GOT3 (cell line): ENCODE measurements at regions not wholly inside any gene's neighbourhood (a gene's known extent, or its start where the extent isn't known, plus 50 kb on each side); places are given as distances from the start of the nearest gene placed in this dataset.

Experiments
- DNase-seq: peaks from one replicate; lab custom pipeline; 2025; ENCODE audit warnings: mixed read lengths; lab: John Stamatoyannopoulos, UW

GRCh38 chr21:35938446-35938845 is 121.9 kb downstream of the SETD4 start:
- DNase-seq = no peak

DNA sequence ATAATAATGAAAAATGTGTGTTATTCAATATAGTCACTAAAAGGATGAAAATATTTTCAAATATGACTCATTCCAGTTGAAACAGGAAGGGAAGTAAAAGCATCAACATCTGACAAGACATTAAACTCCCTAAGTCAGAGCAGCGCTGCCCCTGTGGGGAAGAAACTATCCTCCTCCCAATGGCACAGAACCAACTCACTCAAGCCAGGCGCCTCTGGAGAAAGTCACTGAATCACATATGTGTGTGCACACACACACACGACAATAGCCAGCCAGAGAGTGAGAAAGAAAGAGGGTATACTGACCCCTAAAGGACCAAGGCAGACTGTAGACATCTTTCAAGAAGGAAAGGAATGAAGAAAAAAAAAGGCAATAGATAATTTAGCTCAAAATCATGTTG is 126.9 kb downstream of the SETD4 start:
- DNase-seq = peak; percentile 36

- no peak for DNase-seq
These were observed 128.0 kb downstream of the SETD4 start for GRCh38 chr21:35932232-35932911.

DNA sequence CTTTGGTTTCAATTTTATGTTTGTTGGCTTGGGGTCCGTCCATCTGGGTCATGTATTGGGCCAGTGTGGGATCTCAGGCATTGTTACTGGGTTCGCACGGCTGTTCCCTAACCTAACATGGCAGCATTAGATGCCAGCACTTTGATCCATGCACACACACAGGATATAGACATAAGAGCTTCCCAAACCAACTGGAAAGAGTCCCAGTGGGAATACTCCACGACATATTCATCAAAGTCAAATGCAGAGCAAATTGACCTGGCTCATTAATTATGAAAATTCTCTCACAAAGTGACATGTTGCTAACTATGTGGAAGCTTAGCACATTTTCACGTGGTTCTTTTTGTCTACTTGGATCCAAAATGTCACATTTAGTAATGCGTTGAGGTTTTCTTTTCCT is 130.4 kb downstream of the SETD4 start:
- DNase-seq = no peak

DNA sequence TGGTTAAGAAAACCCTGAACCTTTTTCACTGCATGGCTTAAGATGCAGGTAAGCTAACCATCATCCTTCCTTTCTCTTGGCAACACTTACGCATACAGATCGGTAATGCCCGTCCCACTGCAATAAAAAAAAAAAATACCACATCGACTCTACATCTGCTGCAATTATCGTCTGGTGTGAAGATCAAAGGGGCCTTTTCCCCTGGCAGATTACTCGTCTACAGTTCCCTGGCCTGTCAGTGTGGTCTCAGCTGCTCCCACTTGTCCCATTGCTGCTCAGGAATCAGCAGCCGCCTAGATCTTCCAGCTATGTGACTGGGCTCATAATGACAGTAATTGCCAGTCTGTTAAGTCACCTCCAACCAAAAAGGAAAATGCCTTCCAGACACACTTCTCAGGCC is 133.1 kb downstream of the SETD4 start:
- no peak for DNase-seq

- no peak for DNase-seq
These were observed 134.2 kb downstream of the SETD4 start for GRCh38 chr21:35926003-35926740.

DNA sequence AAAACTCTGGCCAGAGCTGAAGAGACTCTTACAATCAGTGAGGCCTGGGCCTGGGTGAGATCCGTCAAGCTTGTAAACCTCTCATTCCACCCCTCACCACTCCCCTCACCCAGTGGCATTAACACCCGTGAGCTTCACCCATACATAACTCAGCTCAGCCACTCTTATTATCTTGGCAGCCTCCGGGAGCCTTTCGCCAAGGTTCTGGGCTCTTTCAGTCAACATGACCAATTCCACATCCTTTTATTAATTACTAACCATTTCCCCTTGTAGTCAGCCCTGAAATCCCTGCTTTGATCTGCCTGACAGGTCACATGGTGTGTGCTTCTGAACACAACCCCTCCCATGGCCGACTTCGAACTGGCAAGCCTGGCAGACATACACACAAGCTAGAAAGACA is 134.8 kb downstream of the SETD4 start:
- no peak for DNase-seq

GRCh38 chr21:35924714-35925301 is 135.5 kb downstream of the SETD4 start:
- no peak for DNase-seq

DNA sequence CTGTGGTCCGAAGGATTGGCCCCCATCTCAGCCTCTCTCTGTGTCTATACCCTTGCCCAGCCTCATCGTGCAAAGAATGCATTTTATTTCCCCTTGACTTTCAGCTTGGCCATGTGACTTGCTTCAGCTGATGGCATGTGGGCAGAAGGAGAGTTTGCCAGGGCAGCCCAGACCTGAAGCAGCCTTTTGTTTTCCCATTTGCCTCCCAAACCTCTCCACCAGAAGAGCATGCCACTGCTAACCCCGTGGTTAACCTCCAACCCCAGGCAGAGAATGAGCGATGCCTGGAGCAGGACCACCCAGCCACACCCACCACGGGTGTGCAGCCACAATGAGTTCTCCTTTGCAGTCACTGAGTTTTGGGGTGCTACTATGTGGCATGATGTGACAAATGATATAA is 136.4 kb downstream of the SETD4 start:
- DNase-seq = no peak

DNA sequence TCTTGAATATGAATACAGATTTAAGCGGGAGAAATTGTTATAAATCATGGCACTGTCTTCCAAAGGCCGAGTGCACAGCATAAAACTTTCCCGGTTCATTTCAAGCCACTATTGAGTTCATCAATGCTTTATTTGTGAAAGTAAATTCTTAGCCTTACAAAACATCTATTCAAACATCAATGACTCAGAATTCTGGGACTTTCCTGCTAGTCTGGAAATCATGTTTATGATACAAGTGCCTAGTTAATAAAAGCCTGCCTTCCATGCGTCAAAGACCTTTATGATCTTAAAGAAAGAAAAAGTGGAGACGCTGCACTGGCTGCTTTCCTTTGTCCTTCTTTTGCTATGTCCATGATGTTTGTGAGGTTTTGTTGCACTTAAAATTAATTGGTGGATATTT is 137.7 kb downstream of the SETD4 start:
- no peak for DNase-seq

DNA sequence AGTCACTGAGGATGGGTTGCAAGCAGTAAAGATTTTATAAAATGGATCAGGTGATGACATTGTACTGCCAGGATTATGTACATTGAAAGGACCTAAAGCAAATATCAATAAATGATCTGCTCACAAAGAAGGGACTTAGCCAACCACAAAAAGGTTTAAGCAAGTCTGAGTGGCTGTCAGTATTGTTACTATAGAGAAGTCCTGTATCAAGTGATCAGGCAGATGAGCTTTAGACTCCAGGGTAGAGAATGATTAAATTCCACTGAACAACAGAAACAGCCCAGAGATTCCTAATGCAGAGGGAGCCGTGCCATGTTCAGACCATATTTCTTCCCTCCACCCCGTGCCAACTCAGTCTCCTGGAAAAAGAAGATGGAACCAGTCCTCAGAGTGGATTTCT is 138.9 kb downstream of the SETD4 start:
- no peak for DNase-seq

DNA sequence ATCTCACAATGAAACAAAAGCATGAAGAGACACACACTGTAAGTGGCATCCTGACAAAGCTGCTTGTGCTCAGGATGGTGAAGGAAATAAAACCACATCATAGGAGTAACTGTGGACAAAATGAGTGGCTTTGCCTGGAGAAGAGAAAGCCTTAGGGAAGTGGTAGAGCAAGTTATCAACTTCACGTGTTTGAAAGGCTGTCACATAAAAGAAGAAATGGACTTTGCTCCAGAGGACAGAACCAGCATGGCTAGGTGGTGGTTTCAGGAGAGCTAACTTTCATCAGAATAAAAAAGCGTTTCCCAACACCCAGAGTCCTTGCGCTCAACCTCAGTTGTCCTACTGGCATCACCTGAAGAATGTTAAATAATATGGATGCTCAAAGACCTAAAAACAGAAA is 139.9 kb downstream of the SETD4 start:
- DNase-seq = no peak

- DNase-seq = no peak
These were observed 145.3 kb downstream of the SETD4 start for GRCh38 chr21:35915030-35915429.

GRCh38 chr21:35911412-35912191 is 148.7 kb downstream of the SETD4 start:
- no peak for DNase-seq

GRCh38 chr21:35909456-35910223 is 150.7 kb downstream of the SETD4 start:
- DNase-seq = no peak

DNA sequence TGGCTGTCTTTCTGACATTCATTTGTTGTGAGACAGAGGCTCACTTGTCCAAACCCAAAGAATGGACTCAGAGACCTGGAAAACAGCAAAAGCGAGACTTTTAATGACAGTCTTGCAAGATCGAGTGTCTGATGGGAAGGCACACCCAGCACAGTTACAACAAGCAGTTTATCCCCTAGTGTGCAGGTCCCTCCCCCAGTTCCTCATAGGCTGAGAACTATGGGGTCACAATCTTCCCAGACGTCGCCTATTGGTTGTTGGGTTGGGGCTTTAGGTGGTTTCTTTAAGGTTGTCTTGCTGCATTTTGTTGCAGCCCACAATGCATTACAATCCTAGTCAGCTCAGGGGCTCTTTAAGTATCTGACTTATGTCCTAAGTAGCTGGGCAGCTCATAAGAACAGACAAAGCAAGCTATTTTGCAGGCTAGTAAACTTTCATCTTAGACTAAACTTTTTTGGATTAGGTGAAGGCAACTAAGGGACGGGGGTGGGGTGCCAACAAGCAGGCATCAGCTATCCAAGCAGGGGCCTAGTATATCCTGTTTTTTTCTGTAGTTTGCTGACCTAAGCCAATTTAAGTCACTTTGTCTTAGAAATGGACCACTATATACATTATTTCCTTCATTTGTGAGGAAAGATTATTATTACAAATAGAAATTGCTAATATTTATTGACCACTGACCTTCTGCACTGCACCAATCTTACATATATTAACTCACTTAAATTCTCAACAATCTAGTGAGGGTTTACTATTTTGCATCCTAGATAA is 151.8 kb downstream of the SETD4 start:
- DNase-seq = no peak

DNA sequence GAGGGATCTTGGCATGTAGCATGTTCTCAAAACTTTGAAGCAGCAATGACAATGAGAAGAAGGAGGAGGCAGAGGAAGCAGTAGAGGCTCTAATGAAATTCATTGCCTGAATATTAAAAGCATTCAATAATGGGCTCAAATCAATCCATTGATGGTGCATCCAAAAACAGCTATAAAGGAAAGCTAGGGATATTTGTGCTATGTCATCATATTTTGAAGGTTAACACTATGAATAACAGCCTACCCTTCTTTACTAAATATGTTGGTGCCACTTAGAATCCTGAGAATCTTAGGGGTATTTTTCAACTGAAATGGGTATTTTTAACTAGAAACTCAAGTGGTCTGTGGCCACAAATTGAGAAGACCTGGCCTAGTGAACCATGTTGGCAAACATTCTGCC is 153.7 kb downstream of the SETD4 start:
- no peak for DNase-seq

DNA sequence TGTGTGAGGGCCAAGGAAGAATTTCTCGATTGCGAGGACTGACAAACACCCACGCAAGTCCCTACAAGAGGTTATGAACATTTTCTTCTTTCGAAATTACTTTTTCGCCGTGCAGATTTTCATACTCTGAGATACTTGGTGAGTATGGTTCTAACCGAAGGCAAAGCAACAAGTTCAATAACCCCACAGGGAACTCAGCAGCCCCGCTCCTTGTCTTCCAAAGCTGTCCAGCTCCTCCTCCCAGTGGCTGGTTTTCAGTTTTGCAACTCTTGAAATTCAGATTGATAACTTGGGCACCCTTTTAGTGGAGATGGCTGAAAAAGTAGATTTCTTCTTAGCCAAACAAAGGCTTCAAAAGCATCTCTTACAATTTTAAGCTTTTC is 154.4 kb downstream of the SETD4 start:
- no peak for DNase-seq

GRCh38 chr21:35905096-35905962 is 155.0 kb downstream of the SETD4 start:
- no peak for DNase-seq

DNA sequence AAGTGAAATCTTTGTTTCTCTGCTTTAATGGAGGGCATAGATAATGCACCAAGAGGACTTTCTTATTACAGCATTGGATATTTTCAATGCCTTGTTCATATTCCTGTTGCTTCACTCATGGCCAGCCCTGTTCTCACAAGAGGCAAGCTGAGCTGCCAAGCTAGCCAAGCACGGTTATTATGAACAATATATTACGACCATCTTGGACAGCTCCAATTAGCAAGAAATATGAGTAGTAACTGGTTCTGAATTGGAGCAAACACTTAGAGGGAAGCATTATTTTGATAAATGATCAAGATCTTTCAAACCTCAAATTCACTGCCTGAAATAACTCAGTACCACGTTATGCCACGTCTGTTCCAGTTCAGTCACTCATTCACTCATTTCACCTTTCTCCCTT is 159.8 kb downstream of the SETD4 start:
- no peak for DNase-seq
